Skeletal muscle cell (primary cell): ENCODE measurements at regions not wholly inside any gene's neighbourhood (a gene's known extent, or its start where the extent isn't known, plus 50 kb on each side); places are given as distances from the start of the nearest gene placed in this dataset.
"Not testable (repeated sequence)": the region's sequence is repeated elsewhere in the genome, so short reads cannot be mapped to it uniquely, and the experiment has no call there.

Experiments used
- DNase-seq: peaks from one replicate; pipeline ENCODE4 v3.0.0-alpha.2; 2010; ENCODE audit warnings: low read depth
- H3K4me3 ChIP-seq: 2 replicates; pipeline ENCODE4 v1.5.1; 2011; ENCODE audit warnings: low read depth, mild to moderate bottlenecking, control low read depth, low read length, moderate library complexity

- no peak for DNase-seq
- no peak overlapping the region for H3K4me3 ChIP-seq
Observed at GRCh38 chr4:183812567-183812966, 92.5 kb upstream of the STOX2 start.

- no peak for DNase-seq
- H3K4me3 ChIP-seq: no peak overlapping the region
Observed at GRCh38 chr4:183814461-183814860, 90.6 kb upstream of the STOX2 start.

DNA sequence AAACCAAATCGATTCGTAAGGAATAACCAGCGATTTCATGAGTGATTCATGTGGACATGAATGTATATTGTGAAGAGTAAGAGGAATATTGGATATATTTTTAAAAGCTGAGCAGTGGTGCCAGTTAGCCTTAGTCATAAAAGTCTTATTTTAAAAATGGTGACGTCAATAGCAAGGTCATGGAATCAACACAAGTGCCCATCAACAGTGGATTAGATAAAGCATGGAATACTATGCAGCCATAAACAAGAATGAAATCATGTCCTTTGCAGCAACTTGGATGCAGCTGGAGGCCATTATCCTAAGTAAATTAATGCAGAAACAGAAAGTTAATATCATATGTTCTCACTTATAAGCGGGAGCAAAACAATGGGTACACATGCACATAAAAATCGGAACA is 89.0 kb upstream of the STOX2 start:
- no peak overlapping the region for H3K4me3 ChIP-seq
- no peak for DNase-seq

DNA sequence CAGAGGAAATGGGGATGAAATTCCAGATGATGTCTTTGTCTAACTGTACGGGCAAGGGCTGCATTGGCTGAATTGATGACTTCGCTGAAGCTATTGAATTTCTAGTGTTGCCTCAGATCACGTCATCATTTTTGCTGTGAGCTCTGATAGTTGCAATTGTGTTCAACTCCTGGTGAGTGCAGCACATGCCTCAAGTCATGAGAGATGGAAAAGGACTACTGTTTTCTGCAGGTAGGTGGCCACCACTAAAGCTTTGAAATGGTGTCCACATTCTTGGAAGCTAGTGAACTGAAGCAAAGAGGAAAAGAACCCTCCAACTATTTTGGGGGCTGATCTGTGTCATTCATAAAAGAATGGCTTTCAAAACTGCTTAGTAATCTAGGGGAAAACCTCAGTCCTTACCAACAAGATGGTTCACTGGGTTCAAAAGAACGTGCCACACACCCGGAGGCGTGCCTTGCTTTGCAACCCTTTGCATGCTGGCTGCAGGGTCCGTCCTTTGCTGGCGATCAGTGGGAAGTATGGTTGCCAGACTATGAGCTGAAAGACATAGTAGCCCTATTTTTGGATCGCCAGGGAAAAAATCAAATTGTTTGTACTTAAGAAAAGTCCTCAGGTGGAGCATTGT is 88.1 kb upstream of the STOX2 start:
- DNase-seq: no peak
- H3K4me3 ChIP-seq: no peak overlapping the region

DNA sequence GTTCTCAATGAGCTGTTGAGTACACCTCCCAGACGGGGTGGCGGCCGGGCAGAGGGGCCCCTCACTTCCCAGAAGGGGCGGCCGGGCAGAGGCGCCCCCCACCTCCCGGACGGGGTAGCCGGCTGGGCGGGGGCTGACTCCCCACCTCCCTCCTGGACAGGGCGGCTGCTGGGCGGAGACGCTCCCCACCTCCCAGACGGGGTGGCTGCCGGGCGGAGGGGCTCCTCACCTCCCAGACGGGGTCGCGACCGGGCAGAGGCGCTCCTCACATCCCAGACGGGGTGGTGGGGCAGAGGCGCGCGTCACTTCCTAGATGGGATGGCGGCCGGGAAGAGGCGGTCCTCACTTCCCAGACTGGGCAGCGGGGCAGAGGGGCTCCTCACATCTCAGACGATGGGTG is 86.5 kb upstream of the STOX2 start:
- not testable (repeated sequence) for DNase-seq, H3K4me3 ChIP-seq

DNA sequence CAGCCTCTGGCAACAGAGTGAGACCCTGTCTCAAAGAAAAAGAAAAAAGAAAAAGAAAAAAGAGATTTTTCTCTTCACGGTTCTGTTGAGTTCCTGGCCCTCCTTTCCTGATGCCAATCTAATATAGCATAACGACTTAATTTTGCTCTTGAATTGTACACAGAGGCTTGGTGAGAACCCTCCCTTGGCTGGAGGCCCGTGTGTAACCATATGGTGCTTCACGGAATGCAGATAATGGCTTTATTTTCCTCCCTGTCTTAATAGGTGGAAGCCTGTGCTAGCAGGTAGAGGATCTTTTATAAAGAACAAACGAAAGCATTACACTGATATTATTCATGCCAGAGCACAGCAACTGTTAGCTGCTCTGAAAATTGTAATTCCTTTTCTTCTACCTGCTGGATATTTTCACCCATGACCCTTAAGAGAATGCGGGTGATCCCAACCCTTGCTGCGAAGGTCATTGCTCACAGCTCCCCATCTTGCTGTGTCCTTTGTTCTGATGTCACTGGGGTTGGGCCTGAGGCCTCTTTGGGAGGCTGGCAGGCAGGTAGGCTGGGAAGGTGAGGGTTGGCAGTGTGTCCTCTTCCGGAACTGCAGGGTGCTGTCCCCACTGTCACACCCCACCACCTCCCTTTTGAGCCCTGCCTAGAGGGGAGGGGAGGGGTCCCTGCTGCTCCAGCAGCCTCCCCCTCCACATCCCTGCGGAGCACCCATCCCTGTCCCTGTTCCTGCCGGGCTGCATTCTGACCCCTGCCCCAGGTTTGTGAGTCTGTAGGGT is 83.8 kb upstream of the STOX2 start:
- H3K4me3 ChIP-seq: no peak overlapping the region
- no peak for DNase-seq

DNA sequence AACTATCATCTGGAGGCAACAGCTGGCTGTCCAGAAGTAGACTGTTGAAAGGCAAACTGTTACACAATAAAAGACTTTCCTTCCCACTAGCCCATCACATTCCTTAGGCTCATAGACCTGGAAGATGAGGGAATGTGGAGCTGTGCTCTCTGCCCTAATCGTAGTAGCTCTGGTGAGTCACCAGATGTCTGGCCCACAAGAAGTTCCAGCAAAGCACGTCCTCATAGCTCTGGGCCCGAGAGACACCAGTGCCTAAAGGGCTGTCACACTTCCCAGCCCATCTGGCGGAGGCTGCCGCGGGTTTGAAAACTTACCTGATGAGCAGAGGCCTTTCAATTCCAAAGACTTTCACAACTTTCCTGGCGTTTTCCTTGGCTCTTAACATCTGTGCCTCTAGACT is 81.7 kb upstream of the STOX2 start:
- DNase-seq: peak; percentile 53
- no peak overlapping the region for H3K4me3 ChIP-seq

- H3K4me3 ChIP-seq: no peak overlapping the region
- DNase-seq: no peak
Observed at GRCh38 chr4:183825346-183825745, 79.8 kb upstream of the STOX2 start.

GRCh38 chr4:183826461-183826860 is 78.6 kb upstream of the STOX2 start:
- H3K4me3 ChIP-seq: no peak overlapping the region
- no peak for DNase-seq

GRCh38 chr4:183828125-183828524 is 77.0 kb upstream of the STOX2 start:
- H3K4me3 ChIP-seq: no peak overlapping the region
- DNase-seq: no peak

DNA sequence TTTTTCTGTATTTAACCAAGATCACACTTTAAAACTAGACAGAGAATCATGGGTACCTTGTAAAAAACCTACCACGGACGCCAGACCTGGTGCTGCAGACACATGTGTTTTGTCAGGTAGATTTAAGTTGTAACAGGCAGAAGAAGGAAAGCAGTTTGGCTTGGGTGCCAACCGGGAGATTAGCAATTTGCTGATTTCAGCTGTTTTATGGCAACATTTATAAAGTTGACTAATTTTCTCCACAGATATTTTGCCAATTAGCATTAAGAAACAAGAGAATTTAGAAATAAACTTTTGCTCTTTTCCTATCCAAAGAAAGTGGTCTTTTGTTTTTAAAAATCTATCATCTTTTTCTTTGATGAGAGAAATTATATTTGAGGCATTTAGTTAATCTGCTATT is 76.3 kb upstream of the STOX2 start:
- DNase-seq: no peak
- H3K4me3 ChIP-seq: no peak overlapping the region

DNA sequence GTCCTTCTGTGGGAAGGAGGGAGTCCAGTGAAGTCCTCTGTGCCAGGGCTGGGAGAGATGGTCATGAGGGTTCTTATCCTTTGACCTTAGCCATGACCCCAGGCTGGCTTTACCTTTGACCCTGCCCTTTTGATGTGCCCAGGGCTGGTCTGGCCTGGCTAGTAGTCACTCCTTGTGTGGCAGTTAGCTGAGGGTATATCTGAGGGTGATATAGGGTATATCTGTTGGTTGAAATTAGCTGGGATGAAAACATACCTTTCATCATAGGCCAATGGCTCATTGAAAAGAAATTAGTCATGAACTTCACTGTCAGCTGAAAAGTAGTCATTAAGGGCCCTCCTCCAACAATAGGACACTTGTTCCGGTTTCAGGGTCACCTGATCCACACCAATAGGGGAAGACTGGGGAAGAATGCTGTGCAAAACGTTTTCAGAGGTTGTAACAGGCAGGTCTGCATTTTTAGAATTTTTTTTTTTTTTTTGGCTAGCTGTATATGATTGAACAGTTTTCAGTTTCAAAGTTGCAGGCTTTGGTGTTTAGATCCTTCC is 74.6 kb upstream of the STOX2 start:
- H3K4me3 ChIP-seq: no peak overlapping the region
- no peak for DNase-seq

DNA sequence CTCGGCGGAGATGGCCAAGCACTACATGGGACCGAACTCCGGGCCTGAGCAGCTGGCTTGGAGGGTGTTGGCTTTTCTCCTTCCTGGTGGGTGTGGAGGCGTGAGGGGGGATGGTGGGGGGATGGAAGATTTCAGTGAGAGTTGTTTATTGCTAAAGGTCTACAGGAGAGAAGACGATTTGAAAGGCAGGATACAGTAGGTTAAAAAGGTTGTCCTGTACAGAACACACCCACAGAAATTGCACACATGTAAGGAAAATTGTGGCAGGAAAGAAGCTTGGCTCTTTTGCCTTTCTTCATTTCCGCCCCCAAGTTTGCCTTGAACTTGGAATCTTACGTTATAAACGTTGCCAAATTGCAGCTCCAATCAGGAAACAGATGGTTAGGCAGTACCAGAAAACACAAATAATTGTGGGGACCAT is 74.1 kb upstream of the STOX2 start:
- no peak overlapping the region for H3K4me3 ChIP-seq
- DNase-seq: no peak

- no peak for DNase-seq
- no peak overlapping the region for H3K4me3 ChIP-seq
Observed at GRCh38 chr4:183831683-183832082, 73.4 kb upstream of the STOX2 start.

- H3K4me3 ChIP-seq: no peak overlapping the region
- no peak for DNase-seq
Observed at GRCh38 chr4:183832776-183833450, 72.2 kb upstream of the STOX2 start.

GRCh38 chr4:183834252-183834651 is 70.9 kb upstream of the STOX2 start:
- DNase-seq: no peak
- H3K4me3 ChIP-seq: no peak overlapping the region

DNA sequence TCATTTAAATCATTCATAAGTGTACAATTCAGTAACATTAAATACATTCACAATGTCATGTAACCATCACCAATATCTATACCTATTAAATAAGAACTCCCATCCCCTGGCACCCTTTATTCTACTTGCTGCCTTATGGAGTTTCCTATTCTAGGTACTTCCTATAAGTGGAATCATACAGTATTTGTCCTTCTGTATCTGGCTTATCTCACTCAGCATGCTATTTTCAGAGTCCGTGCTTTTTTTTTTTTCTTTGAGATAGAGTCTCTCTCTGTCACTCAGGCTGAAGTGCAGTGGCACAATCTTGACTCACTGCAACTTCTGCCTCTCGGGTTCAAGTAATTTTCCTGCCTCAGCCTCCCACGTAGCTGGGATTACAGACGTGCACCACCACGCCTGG is 67.9 kb upstream of the STOX2 start:
- H3K4me3 ChIP-seq: no peak overlapping the region
- no peak for DNase-seq

- H3K4me3 ChIP-seq: no peak overlapping the region
- DNase-seq: no peak
Observed at GRCh38 chr4:183838987-183839712, 66.0 kb upstream of the STOX2 start.

- peak; percentile 25 for DNase-seq
Observed at GRCh38 chr4:183840311-183840710, 64.8 kb upstream of the STOX2 start.

DNA sequence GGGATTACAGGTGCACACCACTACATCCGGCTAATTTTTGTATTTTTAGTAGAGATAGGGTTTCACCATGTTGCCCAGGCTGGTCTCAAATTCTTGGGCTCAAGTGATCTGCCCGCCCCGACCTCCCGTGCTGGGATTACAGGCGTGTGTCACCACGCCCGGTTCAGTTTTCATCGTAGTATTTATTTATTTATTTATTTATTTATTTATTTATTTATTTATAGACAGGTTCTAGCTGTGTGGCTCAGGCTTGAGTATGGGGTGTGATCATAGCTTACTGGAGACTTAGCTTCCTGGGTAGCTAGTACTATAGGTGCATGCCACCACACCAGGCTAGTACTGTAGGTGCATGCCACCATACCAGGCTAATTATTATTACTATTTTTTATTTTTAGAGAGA is 64.1 kb upstream of the STOX2 start:
- DNase-seq: no peak
- H3K4me3 ChIP-seq: no peak overlapping the region

More at GRCh38 chr4:183840311-183840710, 64.8 kb upstream of the STOX2 start:
- H3K4me3 ChIP-seq: no peak overlapping the region
